KMS-11 (cell line): ENCODE measurements at regions not wholly inside any gene's neighbourhood (a gene's known extent, or its start where the extent isn't known, plus 50 kb on each side); places are given as distances from the start of the nearest gene placed in this dataset.

Experiments
- H2AFZ ChIP-seq: fragments of 200-600 bp; sonication (generic); 2 replicates; pipeline ENCODE4 v1.6.1; 2016; ENCODE audit warnings: antibody characterized with exemption, mixed run types, low read depth
- H3K27ac ChIP-seq: fragments of 200-600 bp; sonication (generic); 2 replicates; pipeline ENCODE4 v1.6.1; 2016; ENCODE audit warnings: mild to moderate bottlenecking, mixed run types
- H3K27me3 ChIP-seq: fragments of 200-600 bp; sonication (generic); 2 replicates; pipeline ENCODE4 v1.6.1; 2017; ENCODE audit warnings: mild to moderate bottlenecking, low read depth, mixed run types, moderate library complexity; ENCODE audit not compliant: insufficient read depth
- H3K36me3 ChIP-seq: fragments of 200-600 bp; sonication (generic); 2 replicates; pipeline ENCODE4 v1.6.1; 2017; ENCODE audit warnings: mild to moderate bottlenecking, mixed run types; ENCODE audit not compliant: insufficient read depth
- H3K4me1 ChIP-seq: fragments of 200-600 bp; sonication (generic); 2 replicates; pipeline ENCODE4 v1.6.1; 2016; ENCODE audit warnings: mild to moderate bottlenecking, low read depth, mixed run types; ENCODE audit not compliant: poor library complexity, severe bottlenecking
- H3K4me2 ChIP-seq: fragments of 200-600 bp; sonication (generic); 2 replicates; pipeline ENCODE4 v1.7.0; 2016; ENCODE audit warnings: mild to moderate bottlenecking, mixed run types
- H3K4me3 ChIP-seq: fragments of 200-600 bp; sonication (generic); IDR thresholded peaks from 2 replicates; pipeline ENCODE4 v1.6.1; 2017; ENCODE audit warnings: low read depth, low read length, mixed read lengths; ENCODE audit not compliant: insufficient read depth
- H3K79me2 ChIP-seq: fragments of 200-600 bp; sonication (generic); 2 replicates; pipeline ENCODE4 v1.6.1; 2016; ENCODE audit warnings: low read depth, mixed run types; ENCODE audit not compliant: insufficient read depth
- H3K9ac ChIP-seq: fragments of 200-600 bp; sonication (generic); 2 replicates; pipeline ENCODE4 v1.6.1; 2016; ENCODE audit warnings: mild to moderate bottlenecking, mixed run types
- H4K20me1 ChIP-seq: fragments of 200-600 bp; sonication (generic); 2 replicates; pipeline ENCODE4 v1.6.1; 2016; ENCODE audit warnings: mild to moderate bottlenecking, mixed run types; ENCODE audit not compliant: insufficient read depth
- CTCF ChIP-seq: fragments of 200-600 bp; sonication (generic); conservative IDR thresholded peaks from 2 replicates; pipeline ENCODE4 v1.6.1; 2017; ENCODE audit warnings: low read depth, mild to moderate bottlenecking, antibody characterized with exemption, low read length, moderate library complexity, mixed read lengths

- H3K36me3 ChIP-seq = no peaks in the 10 kb centered on the region
- H3K27me3 ChIP-seq = no peaks in the 10 kb centered on the region
- no peak overlapping the region for H3K27ac ChIP-seq
- no peaks in the 10 kb centered on the region for H3K4me1 ChIP-seq
- H3K4me2 ChIP-seq = no peak overlapping the region
- no peaks in the 10 kb centered on the region for H3K79me2 ChIP-seq
- H4K20me1 ChIP-seq = no peaks in the 10 kb centered on the region
- H3K4me3 ChIP-seq = no peak overlapping the region
- no peak overlapping the region for H2AFZ ChIP-seq
- no peak for TF ChIP-seq CTCF
- no peak overlapping the region for H3K9ac ChIP-seq
Measured at GRCh38 chr11:21865541-21865940, 327.3 kb upstream of the ANO5 start.

GRCh38 chr11:21866781-21867180 is 326.1 kb upstream of the ANO5 start:
- Histone ChIP-seq H3K27ac (no peak overlapping the region), H3K9ac (no peak overlapping the region)
- no peak for TF ChIP-seq CTCF

GRCh38 chr11:21877151-21877550 is 315.7 kb upstream of the ANO5 start:
- H2AFZ ChIP-seq = no peak overlapping the region
- H3K27ac ChIP-seq = no peak overlapping the region
- no peaks in the 10 kb centered on the region for H3K4me1 ChIP-seq
- no peaks in the 10 kb centered on the region for H3K79me2 ChIP-seq
- H3K9ac ChIP-seq = no peak overlapping the region
- H3K4me2 ChIP-seq = no peak overlapping the region
- H3K27me3 ChIP-seq = no peaks in the 10 kb centered on the region
- no peaks in the 10 kb centered on the region for H3K36me3 ChIP-seq
- H3K4me3 ChIP-seq = no peak overlapping the region
- no peaks in the 10 kb centered on the region for H4K20me1 ChIP-seq
- TF ChIP-seq CTCF = no peak

More at GRCh38 chr11:21866781-21867180, 326.1 kb upstream of the ANO5 start:
- Histone ChIP-seq H3K79me2 (no peaks in the 10 kb centered on the region), H3K36me3 (no peaks in the 10 kb centered on the region), H3K4me1 (no peaks in the 10 kb centered on the region), H3K27me3 (no peaks in the 10 kb centered on the region), H2AFZ (no peak overlapping the region), H4K20me1 (no peaks in the 10 kb centered on the region), H3K4me2 (no peak overlapping the region), H3K4me3 (no peak overlapping the region)

GRCh38 chr11:21883354-21883753 is 309.5 kb upstream of the ANO5 start:
- H3K4me1 ChIP-seq = no peaks in the 10 kb centered on the region
- H3K36me3 ChIP-seq = no peaks in the 10 kb centered on the region
- no peak for TF ChIP-seq CTCF
- no peak overlapping the region for H3K9ac ChIP-seq
- H3K4me2 ChIP-seq = no peak overlapping the region
- no peaks in the 10 kb centered on the region for H3K27me3 ChIP-seq
- H3K4me3 ChIP-seq = no peak overlapping the region
- no peak overlapping the region for H2AFZ ChIP-seq
- no peaks in the 10 kb centered on the region for H4K20me1 ChIP-seq
- H3K27ac ChIP-seq = no peak overlapping the region
- H3K79me2 ChIP-seq = no peaks in the 10 kb centered on the region
